GM19467 (cell line): ENCODE measurements at regions not wholly inside any gene's neighbourhood (a gene's known extent, or its start where the extent isn't known, plus 50 kb on each side); places are given as distances from the start of the nearest gene placed in this dataset.
"Not testable (repeated sequence)": the region's sequence is repeated elsewhere in the genome, so short reads cannot be mapped to it uniquely, and the experiment has no call there.

Experiments
- ATAC-seq: cut with Tn5 transposase; IDR thresholded peaks from one replicate; pipeline ENCODE4 v1.9.1; 2021; ENCODE audit warnings: mild to moderate bottlenecking, moderate library complexity; ENCODE audit not compliant: unreplicated experiment

DNA sequence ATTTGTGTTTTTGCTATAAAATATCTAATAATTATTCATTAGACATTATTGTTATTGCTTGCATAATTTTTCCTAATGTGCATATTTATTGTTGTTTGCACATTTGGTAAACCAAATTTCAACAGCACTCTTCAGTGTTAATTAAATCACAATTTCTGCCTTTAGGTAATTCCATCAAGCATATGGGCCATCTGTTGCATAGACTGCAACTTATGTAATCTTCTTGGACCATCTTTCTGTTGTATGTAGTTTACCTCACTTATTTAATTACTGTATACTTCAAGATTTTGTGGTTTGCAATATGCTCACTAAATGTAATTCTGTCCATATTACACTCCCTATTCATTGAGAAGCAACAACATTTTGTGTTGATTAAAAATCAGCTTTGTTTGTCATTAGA, 1360.1 kb downstream of the REEP3 start:
- ATAC-seq = no peak

DNA sequence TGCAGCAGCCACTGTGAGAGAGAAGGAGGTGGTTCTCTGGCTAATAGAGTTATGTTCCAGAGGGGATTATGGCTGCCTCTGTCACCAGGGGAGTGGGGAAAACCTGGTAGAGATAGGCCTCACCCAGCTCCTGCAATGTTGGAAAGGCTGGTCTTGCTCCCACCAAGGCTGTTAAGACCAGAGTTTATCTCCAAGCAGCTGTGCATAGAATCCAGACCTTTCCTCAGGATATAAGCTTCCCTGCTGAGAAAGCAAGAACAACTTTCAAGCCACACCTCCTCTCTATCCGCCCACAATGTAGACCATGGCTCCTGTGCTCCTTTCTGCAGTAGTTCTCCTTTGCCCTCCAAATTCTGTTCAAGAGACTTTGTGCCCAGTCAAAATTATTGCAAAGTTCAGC, 1375.4 kb downstream of the REEP3 start:
- no peak for ATAC-seq

DNA sequence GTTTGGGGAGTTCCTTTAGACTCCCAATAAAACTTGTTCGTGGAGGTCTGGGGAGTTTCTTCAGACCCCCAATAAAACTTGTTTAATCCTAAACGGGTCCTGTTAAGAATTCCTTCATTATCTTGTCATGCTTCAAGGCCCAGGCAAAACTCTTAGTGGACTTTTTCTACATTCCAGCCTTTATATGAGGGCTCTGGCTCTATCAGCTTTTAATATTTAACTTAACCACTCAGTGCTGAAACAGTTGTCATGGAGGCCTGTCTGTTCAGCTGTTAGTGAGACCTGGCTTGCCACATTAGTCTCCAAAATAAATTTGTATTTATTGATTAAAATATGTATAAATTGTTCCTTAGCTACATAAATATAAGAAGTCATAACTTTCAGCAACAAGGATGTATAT, 1385.1 kb downstream of the REEP3 start:
- ATAC-seq = not testable (repeated sequence)

DNA sequence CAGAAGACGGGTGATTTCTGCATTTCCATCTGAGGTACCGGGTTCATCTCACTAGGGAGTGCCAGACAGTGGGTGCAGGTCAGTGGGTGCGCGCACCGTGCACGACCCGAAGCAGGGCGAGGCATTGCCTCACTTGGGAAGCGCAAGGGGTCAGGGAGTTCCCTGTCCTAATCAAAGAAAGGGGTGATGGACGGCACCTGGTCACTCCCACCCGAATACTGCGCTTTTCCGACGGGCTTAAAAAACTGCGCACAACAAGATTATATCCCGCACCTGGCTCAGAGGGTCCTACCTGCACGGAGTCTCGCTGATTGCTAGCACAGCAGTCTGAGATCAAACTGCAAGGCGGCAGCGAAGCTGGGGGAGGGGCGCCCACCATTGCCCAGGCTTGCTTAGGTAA, 1403.1 kb downstream of the REEP3 start:
- ATAC-seq = not testable (repeated sequence)

DNA sequence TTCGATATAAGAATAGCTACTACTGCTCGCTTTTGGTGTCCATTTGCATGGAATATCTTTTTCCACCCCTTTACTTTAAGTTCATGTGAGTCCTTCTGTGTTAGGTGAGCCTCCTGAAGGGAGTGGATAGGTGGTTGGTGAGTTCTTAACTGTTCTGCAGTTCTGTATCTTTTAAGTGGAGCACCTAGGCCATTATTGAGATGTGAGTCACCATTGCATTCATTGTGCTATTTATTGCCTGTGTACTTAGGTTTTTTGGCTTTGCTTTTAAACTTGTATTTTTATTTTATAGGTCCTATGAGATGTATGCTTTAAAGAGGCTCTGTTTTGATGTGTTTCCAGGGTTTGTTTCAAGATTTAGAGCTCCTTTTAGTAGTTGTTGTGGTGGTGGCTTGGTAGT, 1430.8 kb downstream of the REEP3 start:
- no peak for ATAC-seq

DNA sequence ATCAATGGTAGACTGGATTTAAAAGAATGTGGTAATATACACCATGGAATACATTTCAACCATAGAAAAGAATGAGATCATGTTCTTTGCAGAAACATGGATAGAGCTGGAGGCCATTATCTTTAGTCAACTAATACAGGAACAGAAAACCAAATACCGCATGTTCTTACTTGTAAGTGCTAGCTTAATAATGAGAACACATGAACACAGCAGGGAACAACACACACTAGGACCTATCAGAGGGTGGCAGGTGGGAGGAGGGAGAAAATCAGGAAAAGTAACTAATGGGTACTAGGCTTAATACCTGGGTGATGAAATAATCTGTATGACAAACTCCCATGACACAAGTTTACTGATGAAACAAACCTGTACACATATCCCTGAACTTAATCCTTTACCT, 1435.2 kb downstream of the REEP3 start:
- no peak for ATAC-seq

DNA sequence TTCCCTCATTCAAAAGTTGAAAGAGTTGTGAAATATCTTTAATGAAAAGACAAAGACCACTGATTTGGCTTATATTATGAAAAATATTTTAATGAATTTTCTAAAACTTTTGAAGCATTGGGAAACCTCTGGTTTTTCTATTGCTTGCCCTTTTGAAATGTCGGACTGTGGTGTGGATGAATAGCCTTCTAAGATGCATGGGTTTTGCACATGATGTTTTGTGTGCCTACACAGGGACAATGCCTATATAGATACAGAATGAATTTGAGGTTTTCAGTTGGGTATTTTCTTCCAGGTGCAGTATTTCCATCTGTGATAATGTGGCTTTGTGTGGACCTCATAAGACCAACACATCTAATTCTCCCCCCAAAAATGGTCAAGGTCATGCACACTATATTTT, 1437.9 kb downstream of the REEP3 start:
- ATAC-seq = no peak

DNA sequence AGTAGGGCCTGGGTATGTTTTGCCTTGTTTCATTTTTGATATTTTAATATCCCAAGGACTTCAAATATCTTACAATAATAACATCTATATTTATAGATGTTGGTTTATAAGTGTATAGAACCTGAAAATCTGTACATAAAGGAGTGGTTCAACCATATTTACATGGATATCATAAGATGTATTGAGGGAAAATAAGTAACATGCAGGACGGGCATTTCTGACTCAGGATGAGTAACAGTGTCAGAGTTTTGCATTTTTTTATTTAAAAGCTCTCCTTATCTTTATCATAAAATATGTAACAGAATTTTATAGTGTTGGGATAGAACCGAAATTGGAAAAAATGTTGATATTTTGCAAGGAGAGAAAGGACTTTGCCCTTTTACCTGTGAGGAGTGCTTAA, 1438.7 kb downstream of the REEP3 start:
- ATAC-seq = no peak

DNA sequence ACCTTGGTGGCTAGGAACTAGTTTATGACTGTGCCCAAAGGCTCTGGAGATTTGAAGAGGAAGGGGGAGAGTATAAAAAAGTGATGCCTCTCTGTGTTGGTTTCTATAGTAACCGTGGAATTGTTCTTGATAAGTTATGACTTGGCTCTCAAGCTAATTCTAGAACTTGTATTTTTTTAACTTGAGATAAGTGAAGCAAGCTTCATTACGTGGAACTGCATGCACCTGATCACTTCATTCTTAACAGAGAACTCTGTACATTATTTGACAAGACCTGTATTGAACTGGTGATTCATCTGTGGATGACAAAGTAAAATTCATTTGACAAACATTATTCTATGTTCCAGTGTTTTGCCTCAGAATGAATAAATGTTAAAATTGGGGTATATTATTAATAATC, 1452.2 kb downstream of the REEP3 start:
- no peak for ATAC-seq

DNA sequence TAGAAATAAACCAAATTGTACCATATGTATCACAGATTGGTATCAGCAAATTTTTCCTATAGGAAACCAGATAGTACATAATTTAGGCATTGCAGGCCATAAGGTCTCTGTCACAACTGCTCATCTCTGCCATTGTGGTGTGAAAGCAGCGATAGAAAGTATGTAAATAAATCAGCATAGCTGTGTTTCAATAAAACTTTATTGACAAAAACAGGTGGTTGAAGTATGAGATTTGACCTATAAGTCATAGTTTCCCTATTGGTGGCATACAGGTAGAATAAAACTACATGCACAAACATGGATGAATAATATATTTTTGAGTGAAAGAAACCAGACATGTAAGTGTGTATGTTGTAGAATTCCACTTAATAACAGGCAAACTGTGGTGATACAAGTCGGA, 1454.9 kb downstream of the REEP3 start:
- no peak for ATAC-seq

DNA sequence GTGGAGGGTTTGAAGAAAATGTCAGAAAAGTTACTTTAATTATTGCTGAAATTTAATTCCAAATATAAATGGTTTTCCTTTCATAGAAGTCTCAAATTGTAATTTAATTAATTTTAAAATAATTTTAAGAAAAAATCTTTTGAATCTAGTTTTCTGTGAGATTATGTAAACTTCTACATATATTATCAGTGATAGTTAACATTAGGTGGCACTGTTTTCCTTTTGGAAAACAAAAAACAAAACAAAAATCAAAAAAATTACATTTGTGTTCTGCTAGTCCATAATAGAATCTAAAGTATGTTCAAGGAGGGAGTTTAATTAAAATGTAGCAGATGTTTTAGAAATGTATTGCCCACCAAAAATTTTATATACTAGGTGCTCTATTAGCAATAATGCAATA, 1456.7 kb downstream of the REEP3 start:
- no peak for ATAC-seq

DNA sequence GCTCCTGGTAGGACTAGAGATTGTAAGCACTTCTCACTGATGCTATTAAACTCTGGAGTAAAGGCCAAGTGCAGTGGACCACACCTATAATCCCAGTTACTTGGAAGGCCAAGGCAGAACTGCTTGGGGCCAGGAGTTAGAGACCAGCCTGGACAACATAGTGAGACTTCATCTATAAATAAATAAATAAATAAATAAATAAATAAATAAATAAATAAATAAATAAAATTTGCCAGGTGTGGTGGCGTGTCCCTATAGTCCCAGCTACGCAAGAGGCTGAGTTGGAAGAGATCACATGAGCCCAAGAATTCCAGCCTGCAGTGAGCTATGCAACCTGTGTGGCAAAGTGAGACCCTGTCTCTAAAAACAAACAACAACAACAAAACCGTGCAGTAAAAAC, 1475.7 kb downstream of the REEP3 start:
- ATAC-seq = no peak

DNA sequence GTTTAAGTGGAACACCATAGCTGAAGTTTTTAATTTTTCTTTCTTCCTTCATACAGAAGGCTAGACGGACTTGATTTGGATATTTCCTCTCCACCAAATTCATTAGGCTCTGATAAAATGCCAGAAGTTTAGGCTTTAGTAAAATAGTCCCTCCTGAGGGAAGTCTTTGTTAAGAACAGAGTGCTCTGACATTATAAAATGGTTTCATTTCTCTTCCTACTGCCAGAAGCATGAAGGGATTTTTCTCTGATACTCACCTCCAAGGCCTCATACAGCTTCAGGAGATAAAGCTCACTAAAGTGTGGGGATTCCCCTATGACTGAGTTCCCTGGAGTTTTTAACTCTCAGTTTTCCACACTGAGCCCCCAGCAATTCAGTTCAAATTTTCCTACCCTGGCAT, 1489.6 kb downstream of the REEP3 start:
- no peak for ATAC-seq

DNA sequence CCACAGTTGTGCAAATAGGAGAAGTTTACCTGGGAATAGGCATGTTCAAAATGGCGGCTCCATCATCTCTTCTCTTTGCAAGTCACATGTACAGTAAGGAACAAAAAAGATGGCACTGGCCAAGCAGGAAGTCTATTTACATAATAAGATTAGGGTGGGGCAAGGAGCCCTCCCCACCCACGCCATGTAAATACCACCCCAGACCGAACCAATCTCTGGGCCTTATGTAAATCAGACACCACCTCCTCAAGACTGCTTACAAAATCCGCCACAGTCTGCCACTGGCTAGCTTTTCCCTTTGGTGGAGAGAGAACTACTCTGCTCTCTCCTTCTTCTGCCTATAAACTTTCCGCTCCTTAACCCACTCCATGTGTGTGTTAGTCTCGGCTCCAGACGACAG, 1496.3 kb downstream of the REEP3 start:
- ATAC-seq = no peak

DNA sequence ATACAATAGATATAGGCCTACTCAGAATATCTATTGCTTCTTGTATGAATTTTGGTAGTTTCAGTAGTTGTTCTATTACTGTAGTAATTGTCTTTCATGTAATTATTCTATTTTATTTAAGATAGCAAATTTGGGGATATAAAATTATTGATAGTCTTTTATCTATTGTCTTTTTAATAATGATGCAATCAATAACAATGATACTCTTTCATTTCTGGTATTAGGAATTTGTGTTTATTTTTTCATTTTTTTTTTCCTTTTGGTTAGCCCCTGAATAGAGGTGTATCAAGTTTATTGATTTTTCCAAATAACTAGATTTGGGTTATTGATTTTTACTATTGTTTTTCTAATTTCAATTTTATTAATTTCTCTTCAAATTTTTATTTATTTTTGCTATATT, 1503.7 kb downstream of the REEP3 start:
- no peak for ATAC-seq

DNA sequence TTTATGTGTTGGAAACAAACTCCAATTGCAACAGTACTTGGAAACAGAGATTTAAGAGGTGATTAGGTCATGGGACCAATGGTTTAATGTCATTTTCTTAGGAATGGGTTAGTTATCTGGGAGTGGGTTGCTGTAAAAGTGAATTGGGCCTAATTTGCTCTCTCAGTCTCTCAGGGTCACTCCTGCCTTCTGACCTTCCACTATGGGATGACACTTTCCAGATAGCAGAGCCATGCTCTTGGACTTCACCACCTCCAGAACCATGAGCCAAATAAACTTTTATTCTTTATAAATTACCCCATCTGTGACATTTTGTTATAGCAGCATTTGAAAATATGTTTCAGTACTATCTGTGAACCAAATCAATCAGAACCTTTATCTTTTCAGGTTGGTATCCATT, 1509.1 kb downstream of the REEP3 start:
- no peak for ATAC-seq

DNA sequence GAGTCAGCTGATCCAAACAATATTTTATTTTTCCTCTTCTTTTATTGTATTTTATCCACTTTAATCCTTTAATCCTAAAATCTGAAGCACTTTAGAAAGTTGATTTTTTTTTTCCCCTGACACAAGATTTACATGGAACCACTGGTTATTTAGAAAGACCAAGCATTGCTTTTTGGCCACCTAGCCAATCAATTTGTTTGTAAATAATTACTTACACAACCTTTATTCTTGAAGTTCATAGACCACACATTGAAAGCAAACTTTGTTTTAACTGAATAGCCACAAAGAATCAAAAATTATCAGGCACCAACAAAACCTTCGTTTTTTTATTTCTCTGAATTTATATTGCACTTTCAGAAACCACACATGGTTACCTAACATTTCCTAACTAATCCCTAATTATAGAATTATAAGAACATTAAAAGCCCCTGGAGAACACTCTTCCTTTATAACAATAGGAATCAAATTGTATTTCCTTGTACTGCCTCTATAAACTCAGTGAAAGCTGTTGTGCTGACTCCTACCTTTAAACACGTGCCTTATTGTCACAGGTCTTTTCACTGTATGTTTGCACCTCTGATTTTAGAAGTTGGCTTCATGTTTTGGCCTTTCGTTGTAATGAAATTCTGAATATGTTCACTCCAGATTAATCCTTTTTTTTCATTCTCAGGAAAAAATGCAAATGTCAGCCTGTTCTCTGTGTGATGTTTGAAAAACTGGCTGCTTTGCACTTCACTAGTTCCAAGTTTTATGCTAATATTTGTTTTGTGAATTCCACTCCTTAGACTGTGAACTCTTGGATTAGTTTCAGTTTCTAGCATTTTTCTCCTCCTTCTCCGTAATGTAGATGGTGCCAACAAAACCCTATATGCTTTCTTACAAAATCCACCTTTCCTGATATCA, 1511.9 kb downstream of the REEP3 start:
- no peak for ATAC-seq

DNA sequence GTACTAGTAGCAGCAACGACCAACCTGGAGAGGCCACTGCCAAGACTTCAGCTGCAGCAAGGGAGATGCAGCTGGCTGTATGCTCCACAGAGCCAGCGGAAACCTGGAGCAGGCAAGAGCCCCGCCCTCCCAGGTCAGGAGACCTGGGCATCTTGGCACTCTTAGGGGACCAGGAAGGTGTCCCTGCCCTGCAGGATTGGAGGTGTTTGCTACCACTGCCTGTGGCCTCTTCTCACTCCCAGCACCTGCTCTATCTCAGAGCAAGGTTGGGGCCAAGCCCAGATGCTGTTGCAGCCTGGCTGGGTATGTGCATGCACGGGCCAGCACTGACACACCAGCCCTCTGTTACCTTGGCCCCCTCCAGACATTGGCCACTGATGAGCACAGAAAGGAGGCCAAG, 1512.8 kb downstream of the REEP3 start:
- no peak for ATAC-seq

DNA sequence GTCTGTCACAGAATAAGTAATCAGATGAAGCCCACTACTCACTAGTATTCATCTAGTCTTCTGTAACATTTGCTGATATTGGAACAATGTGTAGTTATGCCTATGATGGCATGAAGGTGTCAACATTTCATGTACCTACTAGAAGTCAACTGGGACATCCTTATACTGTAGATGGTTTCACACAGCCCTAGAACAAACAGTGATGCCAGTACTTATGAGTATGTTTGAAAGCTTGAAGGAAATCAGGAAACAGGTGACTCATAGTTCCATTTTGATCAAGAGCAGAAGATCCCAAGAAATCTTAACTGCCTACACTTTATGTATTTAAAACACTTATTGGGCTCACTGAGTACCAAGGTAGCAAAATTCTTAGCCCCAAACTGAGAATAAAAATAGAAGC, 1519.6 kb downstream of the REEP3 start:
- ATAC-seq = no peak

DNA sequence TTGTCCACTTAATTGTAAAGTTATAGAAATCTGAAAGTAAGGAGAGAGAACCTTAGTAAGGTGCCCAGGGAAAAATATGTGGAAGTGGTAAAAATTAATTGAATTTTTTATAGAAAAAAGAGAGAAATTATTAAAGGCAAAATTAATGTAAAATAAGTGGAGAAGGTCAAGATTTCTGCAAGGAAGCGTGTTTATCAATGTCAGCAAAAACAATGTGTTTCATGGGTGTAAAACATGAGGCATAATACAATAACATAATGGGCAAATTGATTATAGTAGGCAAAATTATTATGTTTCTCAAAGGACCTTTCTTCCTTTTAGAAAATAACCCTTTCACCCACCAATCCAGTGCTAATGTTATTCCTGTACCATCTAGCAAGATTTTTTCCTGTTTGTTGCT, 1520.1 kb downstream of the REEP3 start:
- no peak for ATAC-seq

DNA sequence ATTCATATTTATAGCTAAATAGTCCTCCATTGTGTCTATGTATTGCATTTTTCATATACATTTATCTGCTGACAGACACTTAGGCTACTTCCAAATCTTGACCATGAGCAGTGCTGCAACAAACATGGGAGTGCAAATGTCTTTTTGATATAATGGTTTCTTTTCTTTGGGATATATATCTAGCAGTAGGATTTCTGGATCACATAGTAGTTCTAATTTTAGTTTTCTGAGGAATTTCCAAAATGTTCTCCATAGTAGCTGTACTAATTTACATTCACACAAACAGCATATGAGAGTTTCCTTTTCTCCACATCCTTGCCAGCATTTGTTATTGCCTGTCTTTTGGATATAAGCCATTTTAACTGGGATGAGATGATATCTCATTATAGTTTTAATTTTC, 1521.3 kb downstream of the REEP3 start:
- ATAC-seq = no peak

DNA sequence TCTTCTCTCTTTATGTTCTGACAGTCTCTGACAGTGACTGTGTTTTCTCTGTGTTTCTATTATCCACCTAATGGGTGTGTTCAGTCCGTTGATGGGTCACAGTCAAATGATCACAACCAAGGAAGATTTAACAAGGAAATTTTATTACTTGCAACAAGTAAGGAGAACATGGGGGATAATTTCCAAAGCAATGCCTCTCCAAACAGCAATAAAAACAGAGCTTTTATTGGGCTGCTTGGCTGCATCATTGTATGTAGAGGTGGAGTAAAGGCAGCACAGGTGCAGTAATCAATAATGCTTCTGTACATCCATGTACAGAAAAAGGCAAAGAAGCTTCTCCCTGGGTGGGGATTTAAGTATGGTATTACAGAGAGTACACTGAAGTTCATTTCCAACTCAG, 1525.6 kb downstream of the REEP3 start:
- ATAC-seq = no peak

DNA sequence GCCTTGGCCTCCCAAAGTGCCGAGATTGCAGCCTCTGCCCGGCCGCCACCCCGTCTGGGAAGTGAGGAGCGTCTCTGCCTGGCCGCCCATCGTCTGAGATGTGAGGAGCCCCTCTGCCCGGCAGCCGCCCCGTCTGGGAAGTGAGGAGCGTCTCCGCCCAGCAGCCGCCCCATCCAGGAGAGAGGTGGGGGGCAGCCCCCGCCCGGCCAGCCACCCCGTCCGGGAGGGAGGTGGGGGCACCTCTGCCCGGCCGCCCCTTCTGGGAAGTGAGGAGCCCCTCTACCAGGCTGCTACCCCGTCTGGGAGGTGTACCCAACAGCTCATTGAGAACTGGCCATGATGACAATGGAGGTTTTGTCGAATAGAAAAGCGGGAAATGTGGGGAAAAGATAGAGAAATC, 1530.9 kb downstream of the REEP3 start:
- not testable (repeated sequence) for ATAC-seq
